OCI-LY1 (cell line): ENCODE measurements at regions not wholly inside any gene's neighbourhood (a gene's known extent, or its start where the extent isn't known, plus 50 kb on each side); places are given as distances from the start of the nearest gene placed in this dataset.
"Not testable (repeated sequence)": the region's sequence is repeated elsewhere in the genome, so short reads cannot be mapped to it uniquely, and the experiment has no call there.

Experiments
- H2AFZ ChIP-seq: fragments of 200-600 bp; sonication (generic), shearing (Covaris generic); 2 replicates; pipeline ENCODE4 v1.6.0; 2014; ENCODE audit warnings: antibody characterized with exemption, mild to moderate bottlenecking, low read length
- H3F3A ChIP-seq: fragments of 200-600 bp; sonication (generic), shearing (Covaris generic); 2 replicates; pipeline ENCODE4 v1.6.0; 2014; ENCODE audit warnings: mild to moderate bottlenecking, antibody characterized with exemption, low read length, moderate library complexity; ENCODE audit not compliant: insufficient read depth
- H3K27ac ChIP-seq: fragments of 200-600 bp; sonication (generic); 2 replicates; pipeline ENCODE4 v1.5.1; 2014; ENCODE audit warnings: low read length, mixed run types, mild to moderate bottlenecking, low read depth; ENCODE audit not compliant: poor library complexity, severe bottlenecking
- H3K27me3 ChIP-seq: fragments of 200-600 bp; sonication (generic); 2 replicates; pipeline ENCODE4 v1.6.0; 2014; ENCODE audit warnings: antibody characterized with exemption, mild to moderate bottlenecking, low read length, moderate library complexity; ENCODE audit not compliant: insufficient read depth
- H3K36me3 ChIP-seq: fragments of 200-600 bp; sonication (generic); 2 replicates; pipeline ENCODE4 v1.6.1; 2014; ENCODE audit warnings: mild to moderate bottlenecking, antibody characterized with exemption, low read length, moderate library complexity, mixed read lengths; ENCODE audit not compliant: insufficient read depth
- H3K4me1 ChIP-seq: fragments of 200-600 bp; sonication (generic); 2 replicates; pipeline ENCODE4 v1.5.1; 2014; ENCODE audit warnings: mild to moderate bottlenecking, low read length, moderate library complexity; ENCODE audit not compliant: insufficient read depth, severe bottlenecking
- H3K4me2 ChIP-seq: fragments of 200-600 bp; sonication (generic), shearing (Covaris generic); 2 replicates; pipeline ENCODE4 v1.6.1; 2014; ENCODE audit warnings: low read length
- H3K4me3 ChIP-seq: fragments of 200-600 bp; sonication (generic); 2 replicates; pipeline ENCODE4 v1.5.1; 2014; ENCODE audit warnings: low read length, low read depth, mild to moderate bottlenecking, mixed read lengths; ENCODE audit not compliant: poor library complexity, severe bottlenecking
- H3K79me2 ChIP-seq: fragments of 200-600 bp; shearing (Covaris generic); 2 replicates; pipeline ENCODE4 v1.6.1; 2016; ENCODE audit warnings: mixed run types, low read length, mixed read lengths; ENCODE audit not compliant: insufficient read depth
- H3K9ac ChIP-seq: fragments of 200-600 bp; sonication (generic), shearing (Covaris generic); 2 replicates; pipeline ENCODE4 v1.6.1; 2014; ENCODE audit warnings: mild to moderate bottlenecking, low read length, mixed read lengths
- H3K9me2 ChIP-seq: fragments of 200-600 bp; sonication (generic), shearing (Covaris generic); 2 replicates; pipeline ENCODE4 v1.6.1; 2014; ENCODE audit warnings: low read depth, mild to moderate bottlenecking, low read length, mixed read lengths
- H3K9me3 ChIP-seq: fragments of 200-600 bp; shearing (Covaris generic); 2 replicates; pipeline ENCODE4 v1.6.1; 2014; ENCODE audit warnings: low read length, mixed read lengths
- H4K20me1 ChIP-seq: fragments of 200-600 bp; sonication (generic), shearing (Covaris generic); 2 replicates; pipeline ENCODE4 v1.6.0; 2016; ENCODE audit warnings: mild to moderate bottlenecking, low read length; ENCODE audit not compliant: insufficient read depth
- CTCF ChIP-seq: fragments of 200-600 bp; sonication (generic), shearing (Covaris generic); IDR thresholded peaks from 2 replicates; pipeline ENCODE4 v1.5.1; 2017; ENCODE audit warnings: mild to moderate bottlenecking, antibody characterized with exemption, low read length, moderate library complexity, mixed read lengths
- EZH2 ChIP-seq: fragments of 200-600 bp; sonication (generic), shearing (Covaris generic); IDR thresholded peaks from 2 replicates; pipeline ENCODE4 v1.8.0; 2017; ENCODE audit warnings: borderline replicate concordance, mixed run types, mild to moderate bottlenecking, antibody characterized with exemption, low read length, moderate library complexity, mixed read lengths

- not testable (repeated sequence) for H3K4me2 ChIP-seq, H4K20me1 ChIP-seq, H3K79me2 ChIP-seq, H3K36me3 ChIP-seq, H3K4me1 ChIP-seq, H3K27me3 ChIP-seq, H3F3A ChIP-seq, H3K9me2 ChIP-seq, H3K9me3 ChIP-seq, H3K27ac ChIP-seq, H3K9ac ChIP-seq, H3K4me3 ChIP-seq, H2AFZ ChIP-seq
Observed at GRCh38 chr3:192968901-192969300, 51.2 kb upstream of the MB21D2 start.

- no peaks in the 10 kb centered on the region for H4K20me1 ChIP-seq
- no peak overlapping the region for H3K27ac ChIP-seq
- no peaks in the 10 kb centered on the region for H3K79me2 ChIP-seq
- no peaks in the 10 kb centered on the region for H3K4me1 ChIP-seq
- TF ChIP-seq EZH2 = no peak
- no peak for TF ChIP-seq CTCF
- H3K9ac ChIP-seq = no peak overlapping the region
- no peak overlapping the region for H2AFZ ChIP-seq
- H3K4me3 ChIP-seq = no peak overlapping the region
- no peaks in the 10 kb centered on the region for H3K9me2 ChIP-seq
- H3K36me3 ChIP-seq = no peaks in the 10 kb centered on the region
- H3K9me3 ChIP-seq = no peaks in the 10 kb centered on the region
- H3K4me2 ChIP-seq = no peak overlapping the region
- no peaks in the 10 kb centered on the region for H3K27me3 ChIP-seq
- H3F3A ChIP-seq = no peaks in the 10 kb centered on the region
Observed at GRCh38 chr3:192980632-192981031, 63.0 kb upstream of the MB21D2 start.

- Histone ChIP-seq H3K4me3 (no peak overlapping the region), H4K20me1 (no peaks in the 10 kb centered on the region), H3K79me2 (no peaks in the 10 kb centered on the region), H3K27me3 (no peaks in the 10 kb centered on the region), H2AFZ (no peak overlapping the region), H3K9ac (no peak overlapping the region), H3K4me2 (no peak overlapping the region), H3F3A (no peaks in the 10 kb centered on the region), H3K4me1 (no peaks in the 10 kb centered on the region), H3K36me3 (no peaks in the 10 kb centered on the region), H3K27ac (no peak overlapping the region), H3K9me2 (no peaks in the 10 kb centered on the region), H3K9me3 (no peaks in the 10 kb centered on the region)
- TF ChIP-seq EZH2 = no peak
- TF ChIP-seq CTCF = no peak
Observed at GRCh38 chr3:192986379-192986778, 68.7 kb upstream of the MB21D2 start.

GRCh38 chr3:192991356-192991755, 73.7 kb upstream of the MB21D2 start:
- H3K9me2 ChIP-seq = no peaks in the 10 kb centered on the region
- H2AFZ ChIP-seq = no peak overlapping the region
- H4K20me1 ChIP-seq = no peaks in the 10 kb centered on the region
- no peak overlapping the region for H3K9ac ChIP-seq
- no peaks in the 10 kb centered on the region for H3K27me3 ChIP-seq
- H3K4me2 ChIP-seq = no peak overlapping the region
- no peaks in the 10 kb centered on the region for H3K4me1 ChIP-seq
- H3K4me3 ChIP-seq = no peak overlapping the region
- H3F3A ChIP-seq = no peaks in the 10 kb centered on the region
- TF ChIP-seq EZH2 = no peak
- TF ChIP-seq CTCF = no peak
- no peak overlapping the region for H3K27ac ChIP-seq
- no peaks in the 10 kb centered on the region for H3K36me3 ChIP-seq
- no peaks in the 10 kb centered on the region for H3K9me3 ChIP-seq
- no peaks in the 10 kb centered on the region for H3K79me2 ChIP-seq
